ENCODE measurements at regions not wholly inside any gene's neighbourhood (a gene's known extent, or its start where the extent isn't known, plus 50 kb on each side); places are given as distances from the start of the nearest gene placed in this dataset.
A peak's percentile ranks its signal among the peaks of the same experiment; 100 is the strongest.

GRCh38 chr13:47845981-47846380, 155.1 kb downstream of the SUCLA2 start:
- peaks cover 2% of the 10 kb centered on the region for H3K9me3 ChIP-seq (ENCODE audit: control insufficient read depth, low read length, poor library complexity, severe bottlenecking)
- H3K4me3 Mint-ChIP-seq = no peak overlapping the region
- no peak for DNase-seq
- no peak overlapping the region for H3K27ac Mint-ChIP-seq
- H3K4me1 Mint-ChIP-seq = peaks cover 2% of the 10 kb centered on the region
- no peak for ATAC-seq
- peaks cover 6% of the 10 kb centered on the region for H3K27me3 Mint-ChIP-seq
- H3K36me3 Mint-ChIP-seq (ENCODE audit: low read depth) = no peaks in the 10 kb centered on the region

GRCh38 chr13:47843005-47843404, 158.1 kb downstream of the SUCLA2 start:
- no peaks in the 10 kb centered on the region for H3K9me3 ChIP-seq (ENCODE audit: control insufficient read depth, low read length, poor library complexity, severe bottlenecking)
- no peak overlapping the region for H3K27ac Mint-ChIP-seq
- ATAC-seq (no peak), DNase-seq (no peak)
- no peak overlapping the region for H3K4me3 Mint-ChIP-seq
- peaks cover 2% of the 10 kb centered on the region for H3K4me1 Mint-ChIP-seq
- H3K27me3 Mint-ChIP-seq = peaks cover 6% of the 10 kb centered on the region
- peaks cover 2% of the 10 kb centered on the region for H3K36me3 Mint-ChIP-seq (ENCODE audit: low read depth)

- peaks cover 2% of the 10 kb centered on the region for H3K4me1 Mint-ChIP-seq
- H3K27me3 Mint-ChIP-seq = peaks cover 6% of the 10 kb centered on the region
- H3K27ac Mint-ChIP-seq = no peak overlapping the region
Measured at GRCh38 chr13:47841151-47841550, 159.9 kb downstream of the SUCLA2 start.

GRCh38 chr13:47837906-47838305, 163.2 kb downstream of the SUCLA2 start:
- DNase-seq = no peak
- no peaks in the 10 kb centered on the region for H3K9me3 ChIP-seq (ENCODE audit: control insufficient read depth, low read length, poor library complexity, severe bottlenecking)
- no peak for ATAC-seq
- H3K27me3 Mint-ChIP-seq = peaks cover 6% of the 10 kb centered on the region
- no peak overlapping the region for H3K4me3 Mint-ChIP-seq
- peaks cover 2% of the 10 kb centered on the region for H3K4me1 Mint-ChIP-seq
- H3K27ac Mint-ChIP-seq = no peak overlapping the region
- peaks cover 2% of the 10 kb centered on the region for H3K36me3 Mint-ChIP-seq (ENCODE audit: low read depth)

More at GRCh38 chr13:47841151-47841550, 159.9 kb downstream of the SUCLA2 start:
- no peaks in the 10 kb centered on the region for H3K9me3 ChIP-seq (ENCODE audit: control insufficient read depth, low read length, poor library complexity, severe bottlenecking)
- Mint-ChIP-seq H3K36me3 (ENCODE audit: low read depth) (peaks cover 2% of the 10 kb centered on the region), H3K4me3 (no peak overlapping the region)
- DNase-seq (no peak), ATAC-seq (no peak)

GRCh38 chr13:47837104-47837880, 163.8 kb downstream of the SUCLA2 start:
- no peaks in the 10 kb centered on the region for H3K9me3 ChIP-seq (ENCODE audit: control insufficient read depth, low read length, poor library complexity, severe bottlenecking)
- no peak for DNase-seq
- Mint-ChIP-seq H3K27ac (no peak overlapping the region), H3K4me1 (peaks cover 2% of the 10 kb centered on the region), H3K36me3 (ENCODE audit: low read depth) (peaks cover 2% of the 10 kb centered on the region), H3K4me3 (no peak overlapping the region), H3K27me3 (peaks cover 3% of the 10 kb centered on the region)
- no peak for ATAC-seq

GRCh38 chr13:47835470-47836228, 165.4 kb downstream of the SUCLA2 start:
- DNase-seq (no peak), ATAC-seq (no peak)
- Mint-ChIP-seq H3K36me3 (ENCODE audit: low read depth) (no peaks in the 10 kb centered on the region), H3K4me1 (no peaks in the 10 kb centered on the region), H3K4me3 (peak overlapping the region; percentile 39), H3K27ac (no peak overlapping the region), H3K27me3 (no peaks in the 10 kb centered on the region)
- no peaks in the 10 kb centered on the region for H3K9me3 ChIP-seq (ENCODE audit: control insufficient read depth, low read length, poor library complexity, severe bottlenecking)

- Mint-ChIP-seq H3K27ac (no peak overlapping the region), H3K4me1 (no peaks in the 10 kb centered on the region), H3K36me3 (ENCODE audit: low read depth) (no peaks in the 10 kb centered on the region), H3K27me3 (no peaks in the 10 kb centered on the region), H3K4me3 (no peak overlapping the region)
- H3K9me3 ChIP-seq (ENCODE audit: control insufficient read depth, low read length, poor library complexity, severe bottlenecking) = no peaks in the 10 kb centered on the region
- DNase-seq = no peak
- ATAC-seq = no peak
Measured at GRCh38 chr13:47832458-47832972, 168.6 kb downstream of the SUCLA2 start.

GRCh38 chr13:47831265-47831664, 169.8 kb downstream of the SUCLA2 start:
- ATAC-seq (no peak), DNase-seq (no peak)
- Mint-ChIP-seq H3K27me3 (no peaks in the 10 kb centered on the region), H3K27ac (no peak overlapping the region), H3K36me3 (ENCODE audit: low read depth) (no peaks in the 10 kb centered on the region), H3K4me3 (no peak overlapping the region), H3K4me1 (no peaks in the 10 kb centered on the region)
- H3K9me3 ChIP-seq (ENCODE audit: control insufficient read depth, low read length, poor library complexity, severe bottlenecking) = no peaks in the 10 kb centered on the region

- ATAC-seq = no peak
- Mint-ChIP-seq H3K27ac (no peak overlapping the region), H3K36me3 (ENCODE audit: low read depth) (no peaks in the 10 kb centered on the region)
Measured at GRCh38 chr13:47829690-47830089, 171.4 kb downstream of the SUCLA2 start.

GRCh38 chr13:47826471-47826870, 174.6 kb downstream of the SUCLA2 start:
- DNase-seq (no peak), ATAC-seq (no peak)
- H3K36me3 Mint-ChIP-seq (ENCODE audit: low read depth) = no peaks in the 10 kb centered on the region
- no peaks in the 10 kb centered on the region for H3K9me3 ChIP-seq (ENCODE audit: control insufficient read depth, low read length, poor library complexity, severe bottlenecking)
- H3K4me1 Mint-ChIP-seq = no peaks in the 10 kb centered on the region
- no peak overlapping the region for H3K27ac Mint-ChIP-seq
- H3K27me3 Mint-ChIP-seq = no peaks in the 10 kb centered on the region
- no peak overlapping the region for H3K4me3 Mint-ChIP-seq

More at GRCh38 chr13:47829690-47830089, 171.4 kb downstream of the SUCLA2 start:
- Mint-ChIP-seq H3K4me3 (no peak overlapping the region), H3K27me3 (no peaks in the 10 kb centered on the region), H3K4me1 (no peaks in the 10 kb centered on the region)
- DNase-seq = no peak
- H3K9me3 ChIP-seq (ENCODE audit: control insufficient read depth, low read length, poor library complexity, severe bottlenecking) = no peaks in the 10 kb centered on the region

GRCh38 chr13:47822036-47822435, 179.0 kb downstream of the SUCLA2 start:
- H3K27ac Mint-ChIP-seq = no peak overlapping the region
- H3K27me3 Mint-ChIP-seq = peaks cover 6% of the 10 kb centered on the region
- H3K36me3 Mint-ChIP-seq (ENCODE audit: low read depth) = no peaks in the 10 kb centered on the region
- no peaks in the 10 kb centered on the region for H3K9me3 ChIP-seq (ENCODE audit: control insufficient read depth, low read length, poor library complexity, severe bottlenecking)
- no peak overlapping the region for H3K4me3 Mint-ChIP-seq
- ATAC-seq = no peak
- DNase-seq = no peak
- no peaks in the 10 kb centered on the region for H3K4me1 Mint-ChIP-seq

GRCh38 chr13:47816831-47817230, 184.2 kb downstream of the SUCLA2 start:
- H3K27ac Mint-ChIP-seq = no peak overlapping the region
- DNase-seq = no peak
- peaks cover 6% of the 10 kb centered on the region for H3K27me3 Mint-ChIP-seq
- H3K36me3 Mint-ChIP-seq (ENCODE audit: low read depth) = no peaks in the 10 kb centered on the region
- H3K4me1 Mint-ChIP-seq = no peaks in the 10 kb centered on the region
- H3K9me3 ChIP-seq (ENCODE audit: control insufficient read depth, low read length, poor library complexity, severe bottlenecking) = no peaks in the 10 kb centered on the region
- no peak overlapping the region for H3K4me3 Mint-ChIP-seq
- ATAC-seq = no peak

- no peaks in the 10 kb centered on the region for H3K27me3 Mint-ChIP-seq
- H3K27ac Mint-ChIP-seq = no peak overlapping the region
- ATAC-seq (no peak), DNase-seq (no peak)
- H3K36me3 Mint-ChIP-seq (ENCODE audit: low read depth) = no peaks in the 10 kb centered on the region
- no peaks in the 10 kb centered on the region for H3K9me3 ChIP-seq (ENCODE audit: control insufficient read depth, low read length, poor library complexity, severe bottlenecking)
- H3K4me3 Mint-ChIP-seq = no peak overlapping the region
- no peaks in the 10 kb centered on the region for H3K4me1 Mint-ChIP-seq
Measured at GRCh38 chr13:47813718-47814117, 187.4 kb downstream of the SUCLA2 start.
